Nephron progenitor cell (in vitro differentiated cells): ENCODE measurements at regions not wholly inside any gene's neighbourhood (a gene's known extent, or its start where the extent isn't known, plus 50 kb on each side); places are given as distances from the start of the nearest gene placed in this dataset.

Source experiments
- DNase-seq: peaks from one replicate; pipeline ENCODE4 v3.0.0; 2021
- H3K27ac Mint-ChIP-seq: 2 replicates; pipeline ENCODE4 v1.8.0; 2021; ENCODE audit warnings: mild to moderate bottlenecking, moderate library complexity, mixed read lengths
- H3K27me3 Mint-ChIP-seq: 2 replicates; pipeline ENCODE4 v1.8.0; 2021; ENCODE audit warnings: mild to moderate bottlenecking, low read depth, mixed read lengths; ENCODE audit not compliant: poor library complexity
- H3K36me3 Mint-ChIP-seq: 2 replicates; pipeline ENCODE4 v1.8.0; 2021; ENCODE audit warnings: low read depth, mixed read lengths
- H3K4me1 Mint-ChIP-seq: 2 replicates; pipeline ENCODE4 v1.8.0; 2021; ENCODE audit warnings: mixed read lengths
- H3K4me3 Mint-ChIP-seq: 2 replicates; pipeline ENCODE4 v1.8.0; 2021; ENCODE audit warnings: mild to moderate bottlenecking, moderate library complexity, mixed read lengths
- H3K9me3 Mint-ChIP-seq: 2 replicates; pipeline ENCODE4 v1.8.0; 2021; ENCODE audit warnings: mild to moderate bottlenecking, moderate library complexity, mixed read lengths
- TF ChIP-seq, protein P1 (sequence below): fragments of 200-600 bp; sonication (generic); IDR thresholded peaks from 2 replicates; pipeline ENCODE4 v1.5.0; 2021; ENCODE audit warnings: antibody characterized with exemption

- no peaks in the 10 kb centered on the region for H3K4me1 Mint-ChIP-seq
- TF ChIP-seq, protein P1, sequence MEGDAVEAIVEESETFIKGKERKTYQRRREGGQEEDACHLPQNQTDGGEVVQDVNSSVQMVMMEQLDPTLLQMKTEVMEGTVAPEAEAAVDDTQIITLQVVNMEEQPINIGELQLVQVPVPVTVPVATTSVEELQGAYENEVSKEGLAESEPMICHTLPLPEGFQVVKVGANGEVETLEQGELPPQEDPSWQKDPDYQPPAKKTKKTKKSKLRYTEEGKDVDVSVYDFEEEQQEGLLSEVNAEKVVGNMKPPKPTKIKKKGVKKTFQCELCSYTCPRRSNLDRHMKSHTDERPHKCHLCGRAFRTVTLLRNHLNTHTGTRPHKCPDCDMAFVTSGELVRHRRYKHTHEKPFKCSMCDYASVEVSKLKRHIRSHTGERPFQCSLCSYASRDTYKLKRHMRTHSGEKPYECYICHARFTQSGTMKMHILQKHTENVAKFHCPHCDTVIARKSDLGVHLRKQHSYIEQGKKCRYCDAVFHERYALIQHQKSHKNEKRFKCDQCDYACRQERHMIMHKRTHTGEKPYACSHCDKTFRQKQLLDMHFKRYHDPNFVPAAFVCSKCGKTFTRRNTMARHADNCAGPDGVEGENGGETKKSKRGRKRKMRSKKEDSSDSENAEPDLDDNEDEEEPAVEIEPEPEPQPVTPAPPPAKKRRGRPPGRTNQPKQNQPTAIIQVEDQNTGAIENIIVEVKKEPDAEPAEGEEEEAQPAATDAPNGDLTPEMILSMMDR, result no peak
- H3K36me3 Mint-ChIP-seq, result no peaks in the 10 kb centered on the region
- DNase-seq, result no peak
- H3K9me3 Mint-ChIP-seq, result no peaks in the 10 kb centered on the region
- H3K4me3 Mint-ChIP-seq, result no peak overlapping the region
- H3K27me3 Mint-ChIP-seq, result peaks cover 7% of the 10 kb centered on the region
- H3K27ac Mint-ChIP-seq, result no peak overlapping the region
Measured at GRCh38 chr18:38353149-38353548, 787.6 kb upstream of the CELF4 start.

DNA sequence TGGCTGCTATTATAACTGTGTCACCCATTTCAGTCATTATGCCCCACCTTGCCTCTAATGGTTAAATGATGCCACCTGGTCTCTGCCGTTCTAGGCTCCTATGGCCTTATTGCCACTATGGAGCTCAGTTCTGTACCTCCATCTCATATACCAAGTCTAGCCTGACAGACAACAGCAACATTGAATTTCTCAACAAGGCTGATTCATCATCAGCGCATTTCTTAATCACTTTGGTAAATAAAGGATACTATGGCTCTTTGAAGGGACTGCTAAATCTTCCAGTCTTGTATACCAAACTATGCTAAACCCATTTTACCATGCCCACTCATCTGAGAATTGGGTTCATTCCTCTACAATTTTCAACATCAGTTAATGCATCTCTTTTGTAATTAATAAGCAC, 784.5 kb upstream of the CELF4 start:
- TF ChIP-seq, protein P1, result no peak
- Mint-ChIP-seq H3K27me3 (peaks cover 4% of the 10 kb centered on the region), H3K27ac (no peak overlapping the region), H3K4me3 (no peak overlapping the region), H3K9me3 (peaks cover 3% of the 10 kb centered on the region), H3K4me1 (no peaks in the 10 kb centered on the region), H3K36me3 (no peaks in the 10 kb centered on the region)
- no peak for DNase-seq

DNA sequence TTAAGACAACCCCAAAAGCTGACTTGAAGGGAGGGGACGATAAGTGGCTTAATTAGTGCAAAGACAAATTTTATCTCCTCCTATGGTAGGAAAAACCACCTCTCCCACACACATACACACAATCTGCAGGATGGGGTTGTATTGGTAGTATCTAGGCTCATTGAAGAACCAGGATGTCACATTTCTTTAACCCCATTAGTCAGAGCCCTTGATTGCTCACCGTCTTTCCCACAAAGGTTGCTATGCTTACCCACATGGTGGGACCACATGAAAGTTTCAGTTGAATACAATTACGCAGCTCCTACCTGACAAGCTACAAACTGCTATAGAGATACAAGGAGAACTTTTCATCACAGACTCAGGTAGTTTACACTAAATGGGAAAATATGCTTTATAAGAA, 765.0 kb upstream of the CELF4 start:
- Mint-ChIP-seq H3K27ac (no peak overlapping the region), H3K27me3 (no peaks in the 10 kb centered on the region), H3K36me3 (peaks cover 4% of the 10 kb centered on the region), H3K4me1 (no peaks in the 10 kb centered on the region), H3K4me3 (no peak overlapping the region), H3K9me3 (peaks cover 4% of the 10 kb centered on the region)
- no peak for DNase-seq
- TF ChIP-seq, protein P1, result no peak

- Mint-ChIP-seq H3K27me3 (no peaks in the 10 kb centered on the region), H3K27ac (no peak overlapping the region), H3K4me1 (no peaks in the 10 kb centered on the region), H3K36me3 (peaks cover 4% of the 10 kb centered on the region), H3K4me3 (no peak overlapping the region), H3K9me3 (peaks cover 4% of the 10 kb centered on the region)
- TF ChIP-seq, protein P1, result no peak
- no peak for DNase-seq
Measured at GRCh38 chr18:38329145-38329544, 763.5 kb upstream of the CELF4 start.

GRCh38 chr18:38322206-38322605, 756.6 kb upstream of the CELF4 start:
- no peak overlapping the region for H3K27ac Mint-ChIP-seq

GRCh38 chr18:38321262-38321661, 755.7 kb upstream of the CELF4 start:
- no peaks in the 10 kb centered on the region for H3K9me3 Mint-ChIP-seq
- H3K4me1 Mint-ChIP-seq, result no peaks in the 10 kb centered on the region
- no peaks in the 10 kb centered on the region for H3K27me3 Mint-ChIP-seq
- H3K4me3 Mint-ChIP-seq, result no peak overlapping the region
- H3K36me3 Mint-ChIP-seq, result no peaks in the 10 kb centered on the region
- no peak for DNase-seq
- no peak overlapping the region for H3K27ac Mint-ChIP-seq
- TF ChIP-seq, protein P1, result no peak

More at GRCh38 chr18:38322206-38322605, 756.6 kb upstream of the CELF4 start:
- Mint-ChIP-seq H3K4me1 (no peaks in the 10 kb centered on the region), H3K27me3 (no peaks in the 10 kb centered on the region), H3K36me3 (no peaks in the 10 kb centered on the region), H3K4me3 (no peak overlapping the region), H3K9me3 (no peaks in the 10 kb centered on the region)
- TF ChIP-seq, protein P1, result no peak
- DNase-seq, result no peak
